ENCODE measurements at regions not wholly inside any gene's neighbourhood (a gene's known extent, or its start where the extent isn't known, plus 50 kb on each side); places are given as distances from the start of the nearest gene placed in this dataset.

DNA sequence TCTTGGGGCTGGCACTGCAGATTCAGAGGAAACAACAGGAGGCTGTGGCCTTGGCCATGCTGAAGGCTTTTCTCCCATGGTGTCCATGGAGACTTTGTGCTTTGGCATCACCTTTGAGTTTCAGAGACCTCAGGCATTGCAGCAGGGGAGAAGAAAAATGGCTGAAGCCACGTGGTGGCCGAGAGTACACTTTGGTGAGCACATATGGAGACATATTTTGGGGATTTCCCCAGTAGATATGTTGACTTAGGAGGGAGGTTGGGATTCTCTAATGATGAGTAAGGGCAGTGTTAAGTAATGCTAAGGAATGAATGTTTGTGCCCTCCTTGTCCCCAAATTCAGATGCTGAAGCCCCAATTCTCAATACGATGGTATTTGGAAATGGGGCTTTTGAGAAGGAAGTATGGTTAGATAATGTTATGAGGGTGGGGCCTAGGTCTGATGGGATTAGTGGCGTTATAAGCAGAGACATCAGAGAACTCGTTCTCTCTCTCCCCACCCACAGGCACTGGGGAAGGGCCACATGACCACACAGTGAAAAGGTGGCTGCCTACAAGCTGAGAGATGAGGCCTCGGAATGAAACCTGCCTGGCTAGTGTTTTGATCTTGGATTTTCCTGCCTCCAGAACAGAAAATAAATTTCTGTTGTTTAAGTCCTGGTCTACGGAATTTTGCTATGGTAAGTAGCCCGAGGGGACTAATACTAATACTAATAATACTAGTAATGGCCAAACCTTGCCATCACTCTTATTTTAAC, 98.6 kb downstream of the TBX19 start:
- Histone ChIP-seq H3K4me1 (ENCODE audit: insufficient read depth, low read length) (no peaks in the 10 kb centered on the region), H3K9ac (ENCODE audit: low read depth, low read length) (no peak overlapping the region), H3K9me3 (ENCODE audit: insufficient read depth, low read depth, low read length) (no peaks in the 10 kb centered on the region), H3K27me3 (ENCODE audit: insufficient read depth, low read length) (no peaks in the 10 kb centered on the region), H3K27ac (ENCODE audit: low read length) (no peak overlapping the region), H3K4me3 (ENCODE audit: low read length) (no peak overlapping the region), H3K36me3 (ENCODE audit: insufficient read depth, low read depth, low read length) (no peaks in the 10 kb centered on the region)

GRCh38 chr1:168375566-168376300, 95.1 kb downstream of the TBX19 start:
- Histone ChIP-seq H3K9me3 (ENCODE audit: insufficient read depth, low read depth, low read length) (no peaks in the 10 kb centered on the region), H3K9ac (ENCODE audit: low read depth, low read length) (no peak overlapping the region), H3K36me3 (ENCODE audit: insufficient read depth, low read depth, low read length) (no peaks in the 10 kb centered on the region), H3K4me1 (ENCODE audit: insufficient read depth, low read length) (no peaks in the 10 kb centered on the region), H3K27ac (ENCODE audit: low read length) (no peak overlapping the region), H3K4me3 (ENCODE audit: low read length) (no peak overlapping the region), H3K27me3 (ENCODE audit: insufficient read depth, low read length) (no peaks in the 10 kb centered on the region)

- no peaks in the 10 kb centered on the region for H3K27me3 ChIP-seq (ENCODE audit: insufficient read depth, low read length)
- H3K9me3 ChIP-seq (ENCODE audit: insufficient read depth, low read depth, low read length): no peaks in the 10 kb centered on the region
- H3K4me1 ChIP-seq (ENCODE audit: insufficient read depth, low read length): no peaks in the 10 kb centered on the region
- no peak overlapping the region for H3K9ac ChIP-seq (ENCODE audit: low read depth, low read length)
- no peak overlapping the region for H3K27ac ChIP-seq (ENCODE audit: low read length)
- no peak overlapping the region for H3K4me3 ChIP-seq (ENCODE audit: low read length)
- H3K36me3 ChIP-seq (ENCODE audit: insufficient read depth, low read depth, low read length): no peaks in the 10 kb centered on the region
These were observed 93.9 kb downstream of the TBX19 start for GRCh38 chr1:168374566-168374965.

- Histone ChIP-seq H3K9ac (ENCODE audit: low read depth, low read length) (no peak overlapping the region), H3K9me3 (ENCODE audit: insufficient read depth, low read depth, low read length) (no peaks in the 10 kb centered on the region), H3K36me3 (ENCODE audit: insufficient read depth, low read depth, low read length) (no peaks in the 10 kb centered on the region), H3K4me3 (ENCODE audit: low read length) (no peak overlapping the region), H3K27ac (ENCODE audit: low read length) (no peak overlapping the region), H3K27me3 (ENCODE audit: insufficient read depth, low read length) (no peaks in the 10 kb centered on the region), H3K4me1 (ENCODE audit: insufficient read depth, low read length) (no peaks in the 10 kb centered on the region)
These were observed 93.2 kb downstream of the TBX19 start for GRCh38 chr1:168373869-168374268.

DNA sequence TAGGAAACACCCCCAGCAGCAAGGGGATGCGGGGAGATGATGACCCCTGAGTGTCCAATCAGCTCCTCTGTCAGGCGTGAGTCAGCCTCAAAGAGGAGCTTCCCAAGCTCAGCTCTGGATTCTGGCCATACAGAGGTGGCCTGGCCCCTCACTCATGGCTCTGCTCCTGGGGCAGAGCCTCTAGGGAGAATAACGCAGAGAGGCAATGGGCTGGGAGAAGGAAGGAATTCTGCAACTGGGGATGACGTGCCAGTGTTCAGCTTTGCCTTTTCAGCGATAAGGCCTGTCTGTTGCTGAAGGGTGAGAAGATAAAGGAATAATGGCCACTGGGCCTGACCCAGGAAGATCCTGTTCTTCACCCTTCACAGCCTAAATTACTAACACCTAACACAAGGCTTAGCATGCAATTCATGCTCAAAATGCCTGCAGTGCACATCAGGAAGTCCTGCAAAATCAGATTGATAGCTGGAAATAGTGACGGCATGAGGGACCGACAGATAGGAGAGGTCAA, 92.2 kb downstream of the TBX19 start:
- no peak overlapping the region for H3K9ac ChIP-seq (ENCODE audit: low read depth, low read length)
- H3K9me3 ChIP-seq (ENCODE audit: insufficient read depth, low read depth, low read length): no peaks in the 10 kb centered on the region
- H3K4me3 ChIP-seq (ENCODE audit: low read length): no peak overlapping the region
- no peaks in the 10 kb centered on the region for H3K4me1 ChIP-seq (ENCODE audit: insufficient read depth, low read length)
- H3K36me3 ChIP-seq (ENCODE audit: insufficient read depth, low read depth, low read length): no peaks in the 10 kb centered on the region
- no peak overlapping the region for H3K27ac ChIP-seq (ENCODE audit: low read length)
- no peaks in the 10 kb centered on the region for H3K27me3 ChIP-seq (ENCODE audit: insufficient read depth, low read length)

DNA sequence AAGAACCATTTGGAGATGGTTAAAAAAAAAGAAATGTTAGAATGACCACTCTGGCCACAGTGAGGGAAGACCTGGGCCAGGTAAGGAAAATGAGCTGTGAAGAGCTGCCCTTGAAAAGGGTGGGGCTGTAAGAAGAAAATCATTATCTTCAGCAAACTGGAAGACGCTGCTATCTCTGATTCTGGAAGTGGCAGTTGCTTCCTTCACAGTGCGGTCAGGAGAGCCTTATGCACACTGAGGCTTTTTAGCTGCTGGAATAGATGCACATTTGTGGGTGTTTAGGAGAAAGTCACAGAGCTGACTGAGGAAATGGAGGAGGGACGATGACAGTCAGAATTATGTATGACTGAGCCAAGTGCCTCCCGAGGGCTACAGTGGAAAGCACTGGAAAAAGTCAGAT, 91.6 kb downstream of the TBX19 start:
- Histone ChIP-seq H3K4me1 (ENCODE audit: insufficient read depth, low read length) (no peaks in the 10 kb centered on the region), H3K9me3 (ENCODE audit: insufficient read depth, low read depth, low read length) (no peaks in the 10 kb centered on the region), H3K9ac (ENCODE audit: low read depth, low read length) (no peak overlapping the region), H3K27me3 (ENCODE audit: insufficient read depth, low read length) (no peaks in the 10 kb centered on the region), H3K4me3 (ENCODE audit: low read length) (no peak overlapping the region), H3K27ac (ENCODE audit: low read length) (no peak overlapping the region), H3K36me3 (ENCODE audit: insufficient read depth, low read depth, low read length) (no peaks in the 10 kb centered on the region)

GRCh38 chr1:168371477-168371876, 90.8 kb downstream of the TBX19 start:
- no peak overlapping the region for H3K4me3 ChIP-seq (ENCODE audit: low read length)
- no peaks in the 10 kb centered on the region for H3K4me1 ChIP-seq (ENCODE audit: insufficient read depth, low read length)
- no peaks in the 10 kb centered on the region for H3K9me3 ChIP-seq (ENCODE audit: insufficient read depth, low read depth, low read length)
- no peaks in the 10 kb centered on the region for H3K27me3 ChIP-seq (ENCODE audit: insufficient read depth, low read length)
- no peaks in the 10 kb centered on the region for H3K36me3 ChIP-seq (ENCODE audit: insufficient read depth, low read depth, low read length)
- H3K27ac ChIP-seq (ENCODE audit: low read length): no peak overlapping the region
- no peak overlapping the region for H3K9ac ChIP-seq (ENCODE audit: low read depth, low read length)

- no peak overlapping the region for H3K27ac ChIP-seq (ENCODE audit: low read length)
- H3K9ac ChIP-seq (ENCODE audit: low read depth, low read length): no peak overlapping the region
- no peaks in the 10 kb centered on the region for H3K36me3 ChIP-seq (ENCODE audit: insufficient read depth, low read depth, low read length)
- no peak overlapping the region for H3K4me3 ChIP-seq (ENCODE audit: low read length)
- no peaks in the 10 kb centered on the region for H3K9me3 ChIP-seq (ENCODE audit: insufficient read depth, low read depth, low read length)
- no peaks in the 10 kb centered on the region for H3K4me1 ChIP-seq (ENCODE audit: insufficient read depth, low read length)
- no peaks in the 10 kb centered on the region for H3K27me3 ChIP-seq (ENCODE audit: insufficient read depth, low read length)
These were observed 89.9 kb downstream of the TBX19 start for GRCh38 chr1:168370586-168370985.

- H3K4me1 ChIP-seq (ENCODE audit: insufficient read depth, low read length): no peaks in the 10 kb centered on the region
- no peaks in the 10 kb centered on the region for H3K36me3 ChIP-seq (ENCODE audit: insufficient read depth, low read depth, low read length)
These were observed 89.0 kb downstream of the TBX19 start for GRCh38 chr1:168369655-168370054.

DNA sequence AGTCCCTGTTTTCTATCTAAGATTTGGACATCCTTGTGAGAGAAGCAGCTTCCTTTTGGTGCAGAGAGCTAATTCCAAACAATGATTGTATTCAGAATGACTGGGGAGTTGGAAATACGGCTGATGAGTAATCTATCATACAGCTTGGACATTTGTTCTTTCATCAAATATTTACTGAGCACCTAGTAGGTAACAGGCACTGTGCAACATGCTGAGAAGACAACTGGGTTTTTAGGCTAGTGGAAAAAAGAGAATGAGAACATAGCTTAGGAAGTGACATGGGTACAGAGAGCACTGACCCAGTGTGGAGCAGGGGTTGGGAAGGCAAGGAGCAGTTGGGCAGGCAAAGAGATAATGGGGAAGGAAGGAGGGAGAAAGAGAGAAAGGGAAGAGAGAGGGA, 87.5 kb downstream of the TBX19 start:
- no peak overlapping the region for H3K9ac ChIP-seq (ENCODE audit: low read depth, low read length)

More at GRCh38 chr1:168369655-168370054, 89.0 kb downstream of the TBX19 start:
- Histone ChIP-seq H3K4me3 (ENCODE audit: low read length) (no peak overlapping the region), H3K27ac (ENCODE audit: low read length) (no peak overlapping the region), H3K9ac (ENCODE audit: low read depth, low read length) (no peak overlapping the region), H3K27me3 (ENCODE audit: insufficient read depth, low read length) (no peaks in the 10 kb centered on the region), H3K9me3 (ENCODE audit: insufficient read depth, low read depth, low read length) (no peaks in the 10 kb centered on the region)

DNA sequence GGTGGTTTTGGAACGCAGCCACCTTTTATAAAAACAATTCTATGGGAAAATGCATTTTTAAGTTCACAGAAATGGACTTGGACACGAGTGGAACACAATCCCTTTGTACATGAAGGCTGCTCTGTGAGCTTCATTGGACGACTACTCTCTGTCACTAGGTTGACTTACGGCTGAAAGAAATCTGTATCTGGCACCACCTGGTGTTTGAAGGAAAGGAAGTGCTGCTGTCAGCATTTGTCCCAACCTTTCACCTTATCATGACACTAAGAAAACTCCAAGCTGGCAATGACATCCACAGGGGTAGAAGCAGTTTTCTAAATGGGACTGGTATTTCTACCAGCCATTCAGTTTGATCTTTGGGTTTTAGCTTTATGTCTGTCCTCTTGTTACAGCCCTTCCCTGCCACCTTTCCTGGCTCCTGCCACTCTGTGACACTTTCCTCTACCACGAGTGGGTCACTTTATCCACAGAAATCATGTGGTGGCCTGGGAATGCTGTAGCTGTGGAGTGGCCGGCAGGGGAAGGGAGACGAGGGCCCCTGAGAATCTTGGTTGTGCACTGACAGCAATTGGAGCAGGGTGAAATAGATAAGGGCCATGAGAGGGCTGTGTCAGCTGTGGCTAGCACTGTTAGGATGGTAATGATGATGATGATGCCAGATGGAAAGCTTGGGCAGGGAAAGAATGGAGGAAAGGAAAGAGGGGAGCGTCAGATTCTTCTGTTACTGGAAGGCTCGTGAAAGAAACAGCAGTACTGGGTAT, 85.2 kb downstream of the TBX19 start:
- Histone ChIP-seq H3K36me3 (ENCODE audit: insufficient read depth, low read depth, low read length) (no peaks in the 10 kb centered on the region), H3K9ac (ENCODE audit: low read depth, low read length) (no peak overlapping the region), H3K27me3 (ENCODE audit: insufficient read depth, low read length) (no peaks in the 10 kb centered on the region), H3K9me3 (ENCODE audit: insufficient read depth, low read depth, low read length) (no peaks in the 10 kb centered on the region), H3K27ac (ENCODE audit: low read length) (no peak overlapping the region), H3K4me1 (ENCODE audit: insufficient read depth, low read length) (no peaks in the 10 kb centered on the region), H3K4me3 (ENCODE audit: low read length) (no peak overlapping the region)

More for the DNA sequence above, 87.5 kb downstream of the TBX19 start:
- Histone ChIP-seq H3K27ac (ENCODE audit: low read length) (no peak overlapping the region), H3K4me1 (ENCODE audit: insufficient read depth, low read length) (no peaks in the 10 kb centered on the region), H3K4me3 (ENCODE audit: low read length) (no peak overlapping the region), H3K27me3 (ENCODE audit: insufficient read depth, low read length) (no peaks in the 10 kb centered on the region), H3K36me3 (ENCODE audit: insufficient read depth, low read depth, low read length) (no peaks in the 10 kb centered on the region), H3K9me3 (ENCODE audit: insufficient read depth, low read depth, low read length) (no peaks in the 10 kb centered on the region)

Measured in iPS-20b (cell line).